ENCODE measurements at regions not wholly inside any gene's neighbourhood (a gene's known extent, or its start where the extent isn't known, plus 50 kb on each side); places are given as distances from the start of the nearest gene placed in this dataset.
"Not testable (repeated sequence)": the region's sequence is repeated elsewhere in the genome, so short reads cannot be mapped to it uniquely, and the experiment has no call there.

DNA sequence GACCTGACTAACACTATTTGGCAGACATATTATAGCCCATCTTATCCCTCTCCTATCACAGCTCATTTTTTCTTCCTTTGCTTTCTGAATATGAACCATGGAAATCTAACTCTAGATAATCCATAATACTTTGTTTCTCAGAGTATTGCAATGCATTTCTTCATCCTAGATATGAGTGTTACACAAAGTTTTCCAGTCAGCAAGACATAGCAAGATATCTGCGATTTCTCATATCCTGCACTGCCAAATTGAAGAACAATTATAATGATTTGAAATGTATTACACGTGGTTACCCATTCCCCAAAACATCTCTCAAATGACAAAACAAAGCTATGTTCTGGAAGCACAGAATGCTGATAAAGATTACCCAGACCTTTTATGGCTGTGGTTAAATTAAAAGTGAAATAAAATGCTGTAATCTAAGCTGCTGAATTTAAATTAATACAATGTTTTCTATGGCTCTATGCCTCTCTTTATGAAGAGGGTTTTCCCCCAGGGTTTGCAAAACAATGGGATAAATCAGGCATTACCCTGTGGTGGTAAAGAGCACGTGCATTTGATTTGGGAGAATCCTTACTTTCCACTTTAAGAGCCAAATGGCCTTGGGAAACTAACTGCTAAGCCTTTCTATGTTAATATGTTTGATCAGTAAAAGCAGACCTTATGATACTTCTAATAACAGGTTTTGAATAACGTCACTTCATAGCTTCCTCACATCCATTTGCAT is 1291.0 kb upstream of the CNTN5 start:
- no peak for DNase-seq

DNA sequence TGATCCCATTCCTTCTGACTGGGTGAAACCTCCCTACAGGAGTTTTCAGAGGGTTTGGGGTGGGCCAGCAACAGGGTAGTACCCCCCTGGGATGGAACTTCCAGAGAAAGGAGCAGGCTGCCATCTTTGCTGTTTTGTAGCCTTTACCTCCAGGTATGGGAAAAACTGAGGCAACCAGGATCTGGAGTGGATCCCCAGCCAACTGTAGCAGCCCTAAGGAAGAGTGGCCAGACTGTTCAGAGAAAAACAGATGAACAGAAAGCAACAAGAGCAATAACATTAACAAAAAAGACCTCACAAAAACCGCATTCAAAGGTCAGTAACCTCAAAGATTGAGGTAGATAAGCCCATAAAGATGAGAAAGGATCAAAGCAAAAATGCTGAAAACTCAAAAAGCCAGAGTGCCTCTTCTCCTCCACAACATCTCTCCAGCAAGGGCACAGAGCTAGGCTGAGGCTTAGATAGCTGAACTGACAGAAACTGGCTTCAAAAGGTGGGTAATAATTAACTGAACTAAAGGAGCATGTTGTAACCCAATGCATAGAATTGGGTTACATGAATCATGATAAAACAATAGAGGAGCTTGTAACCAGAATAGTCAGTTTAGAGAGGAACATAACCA is 1288.6 kb upstream of the CNTN5 start:
- no peak for DNase-seq

DNA sequence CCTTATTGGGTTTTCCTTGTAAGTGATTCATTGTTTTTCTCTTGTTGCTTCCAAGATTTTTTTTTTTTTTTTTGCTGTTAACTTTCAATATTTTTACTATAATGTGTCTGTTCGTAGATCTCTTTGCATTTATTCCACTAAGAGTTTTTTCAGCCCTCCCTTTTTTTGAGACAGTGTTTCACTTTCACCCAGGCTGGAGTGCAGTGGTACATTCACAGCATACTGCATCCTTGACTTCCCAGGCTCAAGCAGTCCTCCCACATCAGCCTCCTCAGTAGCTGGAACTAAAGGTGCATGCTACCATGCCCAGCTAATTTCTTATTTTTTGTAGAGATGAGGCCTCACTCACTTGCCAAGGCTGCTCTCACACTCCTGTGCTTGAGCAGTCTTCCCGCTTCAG is 1282.0 kb upstream of the CNTN5 start:
- no peak for DNase-seq

DNA sequence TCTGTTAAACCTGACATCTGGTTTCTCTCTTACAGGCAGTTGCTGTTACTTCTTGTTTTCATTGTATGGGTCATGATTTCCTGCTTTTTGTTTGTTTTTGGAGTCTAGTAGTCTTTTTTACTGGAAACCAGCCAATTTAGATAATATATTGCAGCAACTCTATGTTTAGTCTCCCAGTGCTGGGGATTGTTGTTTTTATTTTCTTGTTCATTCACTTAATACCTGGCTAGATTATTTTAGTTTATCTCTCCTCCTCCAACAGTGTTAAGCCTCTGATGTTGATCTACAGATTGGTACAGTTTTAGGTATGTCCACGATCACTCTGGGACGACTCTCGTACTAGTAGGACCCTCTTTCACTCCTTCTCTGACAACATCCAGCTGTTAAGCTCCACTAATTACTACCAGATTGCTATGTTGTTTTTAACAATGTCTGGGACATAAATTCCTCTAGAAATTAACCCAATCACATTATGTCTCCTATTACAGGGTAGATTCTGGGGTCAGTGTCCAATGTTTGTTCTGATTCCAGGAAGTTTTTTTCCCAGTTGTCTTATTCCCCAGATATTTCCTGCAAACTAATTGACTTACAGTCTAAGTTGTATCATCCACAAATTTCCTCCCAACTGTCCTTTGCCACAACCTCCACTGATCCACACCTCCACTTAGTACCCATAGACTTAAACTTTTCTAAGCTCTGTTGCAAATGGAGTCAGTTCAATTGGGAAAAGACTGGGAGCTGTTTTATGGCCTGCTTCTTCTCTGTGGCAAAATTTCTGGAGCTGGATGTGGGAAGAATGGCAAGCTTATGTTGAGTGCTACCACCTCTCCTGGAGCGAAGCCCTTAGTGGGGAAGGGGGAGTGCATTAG is 1280.6 kb upstream of the CNTN5 start:
- no peak for DNase-seq

DNA sequence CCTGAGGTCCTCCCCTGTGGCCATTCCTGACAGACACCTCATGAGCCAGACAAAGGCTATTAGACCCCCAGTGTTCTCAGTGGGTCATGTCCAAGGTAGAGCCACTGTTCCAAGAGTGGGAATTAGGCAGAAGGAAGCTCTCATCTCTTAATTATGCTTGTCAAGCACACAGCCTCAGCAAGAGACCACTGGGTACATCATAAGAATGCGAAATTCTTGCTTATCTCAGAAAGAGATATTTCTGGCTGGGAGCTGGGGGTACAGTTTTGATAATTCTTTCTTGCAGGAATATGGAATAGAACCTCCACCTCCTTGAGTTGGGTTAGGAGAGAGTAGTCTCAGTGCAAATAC is 1280.0 kb upstream of the CNTN5 start:
- no peak for DNase-seq

DNA sequence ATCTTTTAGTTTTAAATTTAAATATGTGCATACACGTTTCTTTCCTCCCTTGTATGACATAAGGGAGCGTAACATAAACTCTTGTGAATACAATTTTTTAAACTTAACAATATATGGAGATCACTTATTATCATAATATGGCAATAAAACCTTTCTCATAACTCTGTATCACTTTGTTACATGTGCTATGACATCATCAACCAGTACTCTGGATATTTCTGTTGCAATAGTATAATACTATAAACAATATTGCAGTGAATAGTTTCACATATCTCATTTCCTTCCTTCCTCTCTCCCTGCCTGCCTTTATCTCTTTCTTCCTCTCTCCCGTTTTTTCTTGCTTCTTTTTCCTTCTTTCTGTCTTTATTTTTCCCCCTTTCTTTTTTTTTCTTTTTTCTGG is 1278.0 kb upstream of the CNTN5 start:
- DNase-seq, result no peak

DNA sequence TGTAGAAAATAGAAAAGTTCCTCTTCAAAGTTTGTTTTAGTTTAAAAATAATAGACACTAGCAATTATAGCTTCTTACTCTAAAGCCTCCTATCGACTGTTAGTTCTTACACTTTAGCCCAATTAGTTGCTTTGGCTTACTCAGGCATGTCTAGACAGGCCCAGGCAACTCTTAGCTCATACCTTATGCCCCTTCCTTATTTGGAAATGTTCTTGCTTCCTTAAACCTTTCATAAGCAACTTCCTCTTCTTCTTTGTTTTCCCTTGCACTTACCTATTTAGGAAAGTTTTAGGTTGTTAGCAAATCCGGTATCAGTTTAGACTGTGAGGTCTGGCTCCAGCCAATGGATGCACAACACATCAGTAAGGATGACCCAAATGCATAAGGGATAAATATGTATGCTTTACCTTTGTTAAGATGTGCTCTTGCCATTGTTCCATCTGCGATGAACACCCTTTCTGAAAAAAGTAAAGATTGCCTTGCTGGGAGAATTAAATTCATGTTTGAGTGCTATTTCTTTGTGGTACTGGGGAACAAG is 1277.5 kb upstream of the CNTN5 start:
- DNase-seq, result no peak

DNA sequence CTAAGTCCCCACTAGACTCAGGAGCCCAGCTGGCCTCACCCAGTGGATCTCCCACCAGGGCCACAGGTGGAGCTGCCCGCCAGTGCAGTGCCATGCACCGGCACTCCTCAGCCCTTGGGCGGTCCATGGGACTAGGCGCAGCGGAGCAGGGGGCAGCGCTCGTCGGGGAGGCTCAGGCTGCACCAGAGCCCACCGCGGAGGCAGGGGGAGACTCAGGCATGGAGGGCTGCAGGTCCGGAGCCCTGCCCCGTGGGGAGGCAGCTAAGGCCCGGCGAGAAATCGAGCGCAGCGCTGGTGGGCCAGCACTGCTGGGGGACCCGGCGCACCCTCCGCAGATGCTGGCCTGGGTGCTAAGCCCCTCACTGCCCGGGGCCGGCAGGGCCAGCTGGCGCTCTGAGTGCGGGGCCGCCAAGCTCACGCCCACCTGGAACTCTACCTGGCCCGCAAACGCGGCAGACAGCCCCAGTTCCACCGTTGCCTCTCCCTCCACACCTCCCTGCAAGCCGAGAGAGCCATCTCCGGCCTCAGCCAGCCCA is 1275.2 kb upstream of the CNTN5 start:
- no peak for DNase-seq

DNA sequence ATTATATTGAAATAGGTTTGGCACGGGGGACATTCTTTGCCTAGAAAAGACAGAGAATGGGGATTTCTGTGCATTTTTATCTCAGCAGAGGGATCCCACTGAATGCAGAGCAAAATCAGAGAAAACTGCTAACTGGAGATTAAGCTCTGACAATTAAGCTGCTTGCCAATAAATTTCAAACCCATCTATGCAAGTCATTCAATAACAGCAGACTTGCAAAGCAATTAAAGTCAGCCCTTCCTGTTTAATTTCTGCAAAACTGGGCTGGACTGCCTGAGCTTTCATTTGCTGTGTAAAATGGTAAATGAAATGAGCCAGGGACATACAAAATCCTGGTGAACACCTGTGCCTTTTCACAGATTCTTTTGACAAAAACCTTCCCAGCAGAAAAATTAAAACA is 1273.9 kb upstream of the CNTN5 start:
- no peak for DNase-seq

DNA sequence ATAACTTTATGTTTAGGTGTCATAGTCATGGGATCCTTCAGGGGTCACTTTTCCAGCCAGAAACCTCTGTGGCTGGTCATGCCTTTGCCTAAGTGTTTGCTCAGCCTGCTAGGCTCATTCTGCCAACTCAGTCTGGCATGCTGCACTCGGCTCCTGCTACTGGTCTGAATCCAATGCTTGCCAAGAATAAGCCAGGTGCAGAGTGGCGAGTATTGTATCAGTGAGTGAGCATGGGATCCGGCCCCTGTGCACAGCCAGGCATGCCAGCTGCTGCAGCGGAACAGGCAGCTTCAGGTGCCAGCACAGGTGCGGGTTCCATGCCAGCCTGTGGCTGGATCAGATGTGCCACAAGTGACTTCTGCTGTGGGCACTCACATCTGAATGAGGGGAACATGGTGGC is 1269.3 kb upstream of the CNTN5 start:
- DNase-seq, result peak; percentile 22

DNA sequence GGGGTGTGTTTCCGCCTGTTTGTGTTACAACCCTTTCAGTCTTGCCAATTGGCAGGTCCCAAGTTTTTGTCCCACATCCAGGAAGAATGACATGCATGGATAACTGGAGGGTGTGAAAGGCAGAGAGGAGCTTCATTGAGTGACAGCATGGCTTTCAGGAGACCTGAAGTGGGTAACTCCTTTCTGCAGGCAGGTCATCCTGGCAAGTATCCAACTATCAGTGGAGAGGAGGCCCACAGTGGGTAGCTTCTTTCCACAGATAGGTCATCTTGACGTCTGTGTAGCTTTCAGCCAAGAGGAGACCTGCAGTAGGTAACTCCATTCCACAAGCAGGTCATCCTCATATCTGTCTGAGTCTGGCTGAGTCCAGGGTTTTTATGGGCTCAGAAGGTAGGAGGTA is 1268.8 kb upstream of the CNTN5 start:
- DNase-seq, result no peak

DNA sequence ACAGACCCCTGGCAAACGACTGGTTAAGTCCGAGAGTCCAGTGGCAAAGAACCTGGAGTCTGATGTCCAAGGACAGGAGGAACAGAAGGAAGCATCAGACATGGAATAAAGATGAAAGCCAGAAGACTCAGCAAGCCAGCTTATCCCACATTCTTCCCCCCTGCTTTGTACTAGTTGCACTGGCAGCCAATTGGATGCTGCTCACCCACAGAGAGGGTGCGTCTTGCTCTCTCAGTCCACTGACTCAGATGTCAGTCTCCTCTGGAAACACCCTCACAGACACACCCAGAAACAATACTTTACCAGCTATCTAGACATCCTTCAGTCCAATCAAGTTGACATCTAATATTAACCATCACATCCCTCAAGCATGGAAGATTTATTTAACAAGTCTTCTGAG is 1265.8 kb upstream of the CNTN5 start:
- no peak for DNase-seq

DNA sequence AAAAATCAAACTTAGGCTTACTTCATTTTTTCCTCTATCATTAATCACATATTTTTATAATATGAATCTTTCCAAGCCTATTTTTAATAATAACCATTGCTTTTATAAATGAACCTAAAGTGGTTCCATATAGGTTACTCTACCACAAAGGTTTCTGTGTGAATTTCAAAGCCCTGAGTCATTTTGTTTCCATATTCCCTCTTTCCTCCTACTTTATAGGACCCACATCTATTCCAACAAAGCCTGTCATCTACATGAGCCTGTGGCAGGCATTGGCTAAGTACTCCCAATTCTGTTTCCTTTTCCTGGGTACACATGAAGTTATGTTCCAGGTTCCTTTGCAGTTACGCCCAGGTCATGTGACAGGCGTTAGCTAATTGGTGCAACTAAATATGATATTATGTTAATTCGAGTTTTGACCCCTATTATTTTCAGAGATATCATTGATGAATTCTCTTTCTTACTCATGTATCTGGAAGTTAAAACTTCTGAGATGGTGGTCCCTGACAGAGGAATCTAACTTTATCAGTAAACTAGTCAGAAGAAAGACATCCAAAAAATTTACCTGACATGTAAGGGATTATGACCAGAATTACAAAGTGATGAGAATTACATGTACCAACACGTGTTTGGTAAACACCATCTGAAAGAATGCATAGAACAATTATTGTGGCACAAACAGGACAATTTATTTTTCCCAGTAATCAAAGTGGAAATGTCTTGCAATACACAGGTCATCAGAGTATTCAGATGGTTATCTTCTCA is 1264.0 kb upstream of the CNTN5 start:
- DNase-seq, result no peak

DNA sequence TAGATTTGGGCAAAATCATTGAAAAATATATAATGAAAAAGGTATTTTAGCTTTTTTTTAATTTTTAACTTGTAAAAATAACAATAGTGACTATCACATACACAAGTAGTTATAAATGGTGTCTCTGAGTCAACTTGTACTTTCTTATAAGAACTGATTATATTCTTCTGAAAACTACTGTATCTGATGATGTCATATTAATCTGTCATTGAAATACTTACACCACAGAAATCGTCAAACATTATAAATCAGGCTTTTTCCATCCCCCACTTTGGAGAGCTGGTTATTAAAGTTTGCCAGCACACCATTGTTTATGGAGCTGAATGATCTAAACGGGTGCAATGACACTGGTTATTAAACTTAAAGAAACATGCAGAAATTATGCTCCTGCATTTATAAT is 1259.6 kb upstream of the CNTN5 start:
- DNase-seq, result no peak

DNA sequence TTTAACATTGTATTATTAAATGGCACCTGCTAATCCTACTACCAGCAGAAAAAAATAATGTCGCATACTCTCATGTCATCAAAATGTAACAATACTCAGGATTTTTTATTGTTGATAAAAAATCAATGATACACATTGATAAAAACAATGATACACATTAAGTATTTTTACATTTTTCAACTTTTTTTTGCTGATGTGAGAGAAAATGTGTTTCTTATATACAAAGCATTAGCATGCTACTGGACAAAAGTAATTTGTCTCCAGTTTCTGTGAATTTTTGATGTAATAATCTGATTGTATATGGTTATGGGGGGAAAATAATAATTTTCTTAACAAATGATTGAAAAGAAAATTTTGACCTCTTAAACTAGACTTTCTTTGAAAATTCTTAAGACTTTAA is 1256.6 kb upstream of the CNTN5 start:
- DNase-seq, result no peak

DNA sequence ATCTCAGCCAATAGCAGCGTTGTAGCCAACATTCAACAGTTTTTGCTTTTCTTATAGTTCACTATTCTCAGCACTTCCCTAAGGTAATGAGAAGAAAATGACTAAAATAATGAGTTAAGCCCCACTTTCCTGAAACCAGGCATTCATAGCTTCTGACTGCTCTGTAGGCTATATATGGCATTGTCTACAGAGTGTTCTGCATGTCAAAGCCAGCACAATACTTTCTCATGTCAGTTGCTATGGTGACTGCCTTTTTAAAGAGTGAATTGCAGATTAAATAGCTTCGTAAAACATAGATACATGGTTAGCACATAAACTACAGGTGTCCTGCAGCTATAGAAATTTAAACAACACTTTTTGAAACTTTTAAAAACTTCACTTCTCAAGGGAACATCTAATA is 1256.1 kb upstream of the CNTN5 start:
- DNase-seq, result no peak

DNA sequence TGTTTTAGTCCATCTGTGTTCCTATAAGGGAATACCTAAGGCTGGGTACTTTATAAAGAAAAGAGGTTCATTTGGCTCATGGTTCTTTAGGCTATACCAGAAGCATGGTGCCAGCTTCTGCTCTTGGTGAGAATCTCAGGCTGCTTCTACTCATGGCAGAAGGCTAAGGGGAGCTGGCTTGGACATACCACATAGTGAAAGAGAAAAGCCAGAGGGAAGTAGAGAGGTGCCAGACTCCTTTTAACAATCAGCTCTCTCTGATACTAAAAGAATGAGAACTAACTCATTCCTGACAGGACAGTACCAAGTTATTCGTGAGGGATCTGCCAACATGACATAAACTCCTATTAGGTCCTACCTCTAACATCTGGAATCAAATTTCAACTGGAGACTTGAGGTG is 1250.2 kb upstream of the CNTN5 start:
- no peak for DNase-seq

DNA sequence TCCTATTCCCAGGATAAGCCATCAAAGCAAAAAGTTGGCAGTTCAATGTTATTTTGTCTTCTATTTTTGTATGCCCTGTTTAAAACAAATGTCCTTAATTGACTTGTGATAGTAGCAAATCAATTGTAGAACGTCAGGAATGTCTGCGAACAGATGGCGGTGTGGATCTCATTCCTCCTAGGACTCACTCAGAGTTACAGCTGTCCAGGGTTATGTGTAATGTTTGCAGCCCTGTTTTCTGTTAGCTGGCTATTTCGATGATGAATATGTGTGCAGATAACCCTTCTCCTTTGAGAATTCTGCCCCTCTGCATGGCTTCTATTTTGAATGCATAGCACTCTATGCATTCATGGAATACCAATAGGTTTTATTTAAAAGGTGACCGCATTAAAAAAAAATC is 1248.0 kb upstream of the CNTN5 start:
- DNase-seq, result no peak

DNA sequence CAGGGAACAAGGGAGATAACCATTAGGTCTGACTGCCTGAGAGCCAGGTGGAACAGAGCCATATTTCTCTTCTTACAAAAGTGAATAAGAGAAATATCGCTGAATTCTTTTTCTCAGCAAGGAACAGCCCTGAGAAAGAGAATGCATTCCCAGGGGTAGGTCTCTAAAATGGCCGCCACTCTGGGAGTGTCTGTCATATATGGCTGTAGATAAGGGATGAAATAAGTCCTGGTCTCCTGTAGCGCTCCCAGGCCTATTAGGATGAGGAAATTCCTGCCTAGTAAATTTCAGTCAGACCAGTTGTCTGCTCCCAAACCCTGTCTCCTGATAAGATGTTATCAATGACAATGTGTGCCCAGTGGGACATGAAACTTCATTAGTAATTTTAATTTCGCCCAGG is 1236.4 kb upstream of the CNTN5 start:
- DNase-seq, result not testable (repeated sequence)

DNA sequence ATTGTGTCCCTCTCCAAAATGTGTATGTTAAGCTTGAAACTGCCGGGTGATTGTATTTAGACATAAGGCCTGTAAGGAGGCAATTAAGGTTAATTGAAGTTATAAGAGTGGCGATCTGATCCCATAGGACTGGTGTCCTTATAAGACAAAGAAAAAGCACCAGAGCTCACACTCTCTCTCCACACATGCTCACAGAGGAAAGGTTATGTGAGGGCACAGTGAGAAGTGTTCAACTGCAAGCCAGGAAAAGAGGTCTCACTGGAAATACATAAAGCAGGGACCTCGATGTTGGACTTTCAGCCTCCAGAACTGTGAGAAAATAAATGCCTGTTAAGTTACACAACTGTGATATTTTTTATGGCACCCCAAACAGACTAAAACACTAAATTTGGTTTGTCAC is 1233.8 kb upstream of the CNTN5 start:
- no peak for DNase-seq

DNA sequence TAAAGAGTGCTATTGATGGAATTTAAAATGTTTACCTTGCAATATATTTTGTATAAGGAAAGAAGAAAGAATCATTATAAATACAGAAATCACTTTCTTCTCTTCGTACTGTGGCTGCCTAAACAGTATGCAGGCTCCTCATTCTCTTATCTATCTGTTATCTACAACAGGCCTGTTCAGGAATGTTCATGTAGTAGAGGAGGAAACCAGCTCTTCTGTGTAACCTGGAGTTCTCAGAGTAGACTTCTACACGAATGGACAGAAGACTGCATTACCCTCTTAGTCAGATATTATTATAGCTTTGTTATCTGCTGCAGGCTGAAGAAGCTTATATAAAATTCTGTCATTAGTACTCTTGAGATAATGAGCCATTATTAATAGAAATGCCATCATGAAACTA is 1225.9 kb upstream of the CNTN5 start:
- no peak for DNase-seq

DNA sequence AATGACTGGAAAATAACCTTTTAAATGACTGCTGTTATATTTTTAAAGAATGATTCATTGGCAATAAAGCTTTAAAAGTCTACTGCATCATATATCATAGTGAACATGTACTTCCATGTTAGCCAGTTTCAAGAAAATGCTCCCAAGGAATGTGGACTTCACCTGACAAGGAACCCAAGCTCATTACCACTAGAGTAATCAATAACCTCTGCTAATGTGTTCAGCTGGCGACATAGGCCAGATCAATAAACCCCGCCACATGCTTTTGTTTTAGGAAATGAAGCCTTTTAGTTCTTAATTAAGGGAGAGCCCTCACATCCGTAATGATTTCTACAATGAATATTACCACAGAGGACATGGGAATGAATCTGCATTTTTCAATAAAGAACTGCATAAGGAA is 1219.9 kb upstream of the CNTN5 start:
- DNase-seq, result no peak
